GM12872 (cell line): ENCODE measurements at regions not wholly inside any gene's neighbourhood (a gene's known extent, or its start where the extent isn't known, plus 50 kb on each side); places are given as distances from the start of the nearest gene placed in this dataset.

Source experiments
- TF ChIP-seq, protein P1 (sequence below): IDR thresholded peaks from 3 replicates; pipeline ENCODE4 v1.5.1; 2011; ENCODE audit warnings: low read depth, mild to moderate bottlenecking, low read length, moderate library complexity; ENCODE audit not compliant: insufficient read depth

DNA sequence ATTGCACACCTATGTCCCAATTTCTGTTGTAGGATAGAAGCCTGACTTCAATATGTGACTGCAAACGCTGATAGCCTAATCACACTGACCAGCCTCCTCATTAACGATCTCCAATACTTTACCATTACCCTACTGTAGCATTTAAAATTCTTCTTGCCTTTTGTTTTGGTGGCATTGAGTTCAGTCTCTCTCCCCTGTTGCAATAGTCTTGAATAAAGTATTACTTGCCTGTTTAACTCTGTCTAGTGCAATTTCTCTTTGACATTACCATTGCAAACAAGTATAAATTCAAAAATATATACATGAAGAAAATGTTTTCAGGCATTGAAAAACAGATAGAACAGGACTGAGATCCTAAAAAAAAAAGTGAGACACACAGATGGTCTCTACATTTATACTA is 649.1 kb upstream of the B3GAT1 start:
- TF ChIP-seq, protein P1, sequence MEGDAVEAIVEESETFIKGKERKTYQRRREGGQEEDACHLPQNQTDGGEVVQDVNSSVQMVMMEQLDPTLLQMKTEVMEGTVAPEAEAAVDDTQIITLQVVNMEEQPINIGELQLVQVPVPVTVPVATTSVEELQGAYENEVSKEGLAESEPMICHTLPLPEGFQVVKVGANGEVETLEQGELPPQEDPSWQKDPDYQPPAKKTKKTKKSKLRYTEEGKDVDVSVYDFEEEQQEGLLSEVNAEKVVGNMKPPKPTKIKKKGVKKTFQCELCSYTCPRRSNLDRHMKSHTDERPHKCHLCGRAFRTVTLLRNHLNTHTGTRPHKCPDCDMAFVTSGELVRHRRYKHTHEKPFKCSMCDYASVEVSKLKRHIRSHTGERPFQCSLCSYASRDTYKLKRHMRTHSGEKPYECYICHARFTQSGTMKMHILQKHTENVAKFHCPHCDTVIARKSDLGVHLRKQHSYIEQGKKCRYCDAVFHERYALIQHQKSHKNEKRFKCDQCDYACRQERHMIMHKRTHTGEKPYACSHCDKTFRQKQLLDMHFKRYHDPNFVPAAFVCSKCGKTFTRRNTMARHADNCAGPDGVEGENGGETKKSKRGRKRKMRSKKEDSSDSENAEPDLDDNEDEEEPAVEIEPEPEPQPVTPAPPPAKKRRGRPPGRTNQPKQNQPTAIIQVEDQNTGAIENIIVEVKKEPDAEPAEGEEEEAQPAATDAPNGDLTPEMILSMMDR, result no peak

DNA sequence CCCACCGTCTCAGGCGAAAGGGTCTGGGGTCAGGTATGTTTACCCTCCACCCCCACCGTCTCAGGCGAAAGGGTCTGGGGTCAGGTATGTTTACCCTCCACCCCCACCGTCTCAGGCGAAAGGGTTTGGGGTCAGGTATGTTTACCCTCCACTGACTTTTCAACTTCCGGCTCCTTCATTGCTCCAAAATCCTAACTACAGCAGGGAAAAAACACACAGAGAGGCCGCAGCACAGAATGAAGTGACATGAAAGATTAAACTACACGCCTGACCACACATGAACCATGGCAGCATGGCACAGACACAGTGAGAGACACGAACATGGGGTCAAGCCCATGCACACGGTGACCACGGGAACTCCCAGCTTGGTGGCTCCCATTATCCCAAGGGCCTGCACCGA is 634.9 kb upstream of the B3GAT1 start:
- TF ChIP-seq, protein P1, result no peak

DNA sequence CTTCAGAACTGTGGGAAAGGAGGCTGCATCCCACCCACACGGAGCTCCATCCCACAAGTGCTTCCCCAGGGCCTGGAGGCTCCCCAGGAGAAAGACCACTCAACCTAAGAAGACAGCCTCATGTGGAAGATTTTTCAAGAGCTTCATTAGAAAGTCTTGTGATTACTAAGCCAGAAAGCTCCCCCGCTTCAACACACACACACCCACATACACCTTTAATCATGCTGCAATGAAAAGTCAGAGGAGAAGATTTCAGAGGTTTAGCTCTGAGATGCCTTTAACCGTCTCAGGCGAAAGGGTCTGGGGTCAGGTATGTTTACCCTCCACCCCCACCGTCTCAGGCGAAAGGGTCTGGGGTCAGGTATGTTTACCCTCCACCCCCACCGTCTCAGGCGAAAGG is 634.5 kb upstream of the B3GAT1 start:
- TF ChIP-seq, protein P1, result no peak

DNA sequence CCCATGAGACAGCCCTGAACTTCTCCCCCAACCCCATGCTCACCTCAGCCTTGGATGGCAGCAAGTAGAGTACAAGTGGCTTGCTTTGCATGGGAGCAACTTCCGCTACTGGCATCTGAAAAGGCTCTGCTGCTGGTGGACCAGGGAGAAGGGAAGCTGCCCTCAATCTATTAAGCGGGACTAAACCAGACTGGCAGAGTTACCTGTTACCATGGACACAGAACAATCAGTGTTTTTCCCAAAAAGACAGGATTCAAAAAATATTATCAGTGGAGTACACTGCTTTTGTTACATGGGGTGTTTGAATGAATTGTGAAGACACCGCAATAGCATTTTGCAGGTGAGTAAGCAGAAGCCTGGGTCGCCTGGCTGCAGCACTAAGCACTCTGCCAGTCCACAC is 631.4 kb upstream of the B3GAT1 start:
- TF ChIP-seq, protein P1, result no peak

DNA sequence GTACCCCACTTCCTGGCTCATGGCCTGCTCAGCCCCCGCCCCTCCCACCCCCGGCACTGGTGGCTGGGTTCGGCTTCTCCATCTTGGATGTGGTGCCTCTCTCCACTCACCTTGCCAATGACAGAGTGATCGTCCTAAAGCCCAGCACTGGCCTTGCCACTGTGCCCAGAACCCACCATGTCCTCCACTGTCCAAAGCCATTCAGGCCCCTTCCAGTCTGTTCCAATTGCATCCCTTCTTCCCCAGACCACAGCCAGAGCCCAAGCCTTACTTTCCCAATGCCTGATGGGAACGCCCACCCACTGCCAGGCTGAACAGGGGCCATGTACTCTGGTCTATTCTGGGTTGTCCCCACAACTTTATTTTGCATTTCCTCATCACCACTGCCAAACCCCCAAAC is 625.8 kb upstream of the B3GAT1 start:
- TF ChIP-seq, protein P1, result no peak

DNA sequence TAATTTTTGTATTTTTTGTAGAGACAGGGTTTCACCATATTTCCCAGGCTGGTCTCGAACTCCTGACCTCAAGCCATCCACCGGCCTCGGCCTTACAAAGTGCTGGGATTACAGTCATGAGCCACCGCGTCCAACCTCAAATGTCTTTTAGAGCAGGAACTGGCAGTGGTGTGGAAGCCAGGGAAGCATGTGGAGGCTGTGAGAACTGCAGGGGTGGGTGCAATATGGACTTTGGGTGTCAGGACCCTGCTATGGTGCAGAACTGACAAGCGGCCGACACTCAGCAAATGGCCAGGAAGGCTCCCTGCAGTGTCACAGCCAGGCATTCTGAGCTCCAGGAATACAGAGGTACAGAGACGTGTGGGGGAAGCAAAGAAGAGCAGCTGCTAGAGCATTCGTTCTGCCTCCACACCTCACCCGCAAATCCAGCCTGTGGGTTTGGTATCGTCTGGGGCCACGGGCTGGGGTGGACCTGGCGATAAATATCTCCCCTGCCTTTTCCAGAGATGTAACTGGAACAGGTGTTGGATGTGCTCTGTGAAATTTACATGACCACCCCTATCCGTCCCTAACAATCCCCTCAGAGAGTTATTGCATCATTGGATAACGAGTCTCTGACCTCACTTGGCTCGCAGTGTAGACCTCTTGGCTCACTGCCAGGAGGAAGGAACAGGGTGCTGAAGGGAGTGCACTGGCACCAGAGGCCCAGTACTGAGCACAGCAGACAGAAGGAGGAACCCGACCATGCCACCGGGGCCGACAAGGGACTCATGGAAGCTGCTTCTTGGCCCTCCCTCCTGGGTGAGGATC is 624.7 kb upstream of the B3GAT1 start:
- TF ChIP-seq, protein P1, result no peak

DNA sequence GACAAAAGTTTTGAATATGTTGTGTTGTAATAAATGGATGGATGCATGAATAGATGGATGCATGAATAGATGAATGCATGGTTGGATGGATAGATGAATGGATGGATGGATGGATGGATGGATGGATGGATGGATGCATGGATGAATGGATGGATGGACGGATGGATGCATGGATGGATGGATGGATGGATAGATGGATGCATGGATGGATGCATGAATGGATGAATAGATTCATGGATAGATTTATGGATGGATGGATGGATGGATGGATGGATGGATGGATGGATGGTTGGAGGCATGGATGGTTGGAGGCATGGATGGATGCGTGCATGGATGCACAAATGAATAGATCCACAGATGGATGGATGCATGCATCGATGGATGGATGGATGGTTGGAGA is 623.2 kb upstream of the B3GAT1 start:
- TF ChIP-seq, protein P1, result no peak

DNA sequence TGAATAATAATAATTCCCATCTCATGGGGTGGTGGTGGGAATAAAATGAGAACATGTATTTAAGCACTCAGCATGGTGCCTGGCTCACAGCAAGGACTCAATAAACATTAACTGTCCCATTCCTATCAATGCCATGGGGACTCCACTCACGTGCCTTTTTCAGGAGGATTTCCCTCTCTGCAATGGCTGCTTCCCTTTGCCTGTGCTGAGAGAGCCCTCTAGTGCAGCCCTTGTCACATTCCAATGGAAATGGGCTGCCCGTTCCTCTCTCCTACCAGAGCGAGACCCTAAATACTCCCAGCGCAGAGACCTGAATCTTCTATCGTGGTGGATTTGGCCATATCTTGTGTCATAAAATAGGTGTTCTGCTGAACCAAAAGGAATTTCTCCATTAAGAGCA is 621.5 kb upstream of the B3GAT1 start:
- TF ChIP-seq, protein P1, result no peak
